A549 (cell line): ENCODE measurements at regions not wholly inside any gene's neighbourhood (a gene's known extent, or its start where the extent isn't known, plus 50 kb on each side); places are given as distances from the start of the nearest gene placed in this dataset.

Source experiments
- CHD2 ChIP-seq: fragments of 150-350 bp; IDR thresholded peaks from 2 replicates; pipeline ENCODE4 v1.6.1; 2014; ENCODE audit warnings: low read length; ENCODE audit not compliant: partially characterized antibody
- HOXB5 ChIP-seq: fragments of 250-450 bp; sonication (Bioruptor Pico); IDR thresholded peaks from 2 replicates; pipeline ENCODE4 v1.5.0; 2020; ENCODE audit warnings: mild to moderate bottlenecking, moderate library complexity
- JUN ChIP-seq, 2 experiments: fragments of >200 bp; sonication (Bioruptor Twin); formaldehyde crosslinking; IDR thresholded peaks; 2 replicates in 1 of 2; 3 replicates in 1 of 2; pipeline ENCODE4 v1.6.1; 2016 to 2017
- JUNB ChIP-seq: fragments of >200 bp; sonication (Bioruptor Twin); formaldehyde crosslinking; IDR thresholded peaks from 2 replicates; pipeline ENCODE4 v1.6.1; 2016
- KDM1A ChIP-seq: fragments of 200-600 bp; sonication (generic); IDR thresholded peaks from 2 replicates; pipeline ENCODE4 v1.6.1; 2016; ENCODE audit warnings: low read depth, mild to moderate bottlenecking
- MAZ ChIP-seq: fragments of 150-350 bp; IDR thresholded peaks from 2 replicates; pipeline ENCODE4 v1.6.1; 2014; ENCODE audit warnings: antibody characterized with exemption, low read depth, low read length, borderline replicate concordance
- NR3C1 ChIP-seq: fragments of >200 bp; sonication (Bioruptor Twin); formaldehyde crosslinking; IDR thresholded peaks from 3 replicates; pipeline ENCODE4 v1.6.1; 2017
- POLR2A ChIP-seq: IDR thresholded peaks from 2 replicates; pipeline ENCODE4 v1.6.1; 2012; ENCODE audit warnings: mild to moderate bottlenecking, low read length
- RAD21 ChIP-seq, 2 experiments: fragments of >200 bp in 1 of 2; sonication (Bioruptor Twin) in 1 of 2; formaldehyde crosslinking in 1 of 2; IDR thresholded peaks in 1 of 2; conservative IDR thresholded peaks in 1 of 2; 2 replicates in 1 of 2; 3 replicates in 1 of 2; pipeline ENCODE4 v1.6.1; 2012 to 2018; ENCODE audit warnings: inconsistent platforms in 1 of 2
- SREBF2 ChIP-seq: fragments of 450-650 bp; IDR thresholded peaks from 2 replicates; pipeline ENCODE4 v1.6.1; 2014; ENCODE audit warnings: mild to moderate bottlenecking, moderate library complexity
- TF ChIP-seq, protein P1 (sequence below): fragments of 250-450 bp; sonication (Bioruptor Pico); IDR thresholded peaks from 2 replicates; pipeline ENCODE4 v1.5.0; 2021; ENCODE audit warnings: mild to moderate bottlenecking, moderate library complexity, borderline replicate concordance
- TF ChIP-seq, protein P2 (sequence below): fragments of >200 bp; sonication (Bioruptor Twin); formaldehyde crosslinking; IDR thresholded peaks from 3 replicates; pipeline ENCODE4 v1.5.1; 2016
- TF ChIP-seq, protein P3 (sequence below): fragments of 200-600 bp; sonication (generic); IDR thresholded peaks from 2 replicates; pipeline ENCODE4 v1.6.1; 2016; ENCODE audit warnings: antibody characterized with exemption, mild to moderate bottlenecking, moderate library complexity

DNA sequence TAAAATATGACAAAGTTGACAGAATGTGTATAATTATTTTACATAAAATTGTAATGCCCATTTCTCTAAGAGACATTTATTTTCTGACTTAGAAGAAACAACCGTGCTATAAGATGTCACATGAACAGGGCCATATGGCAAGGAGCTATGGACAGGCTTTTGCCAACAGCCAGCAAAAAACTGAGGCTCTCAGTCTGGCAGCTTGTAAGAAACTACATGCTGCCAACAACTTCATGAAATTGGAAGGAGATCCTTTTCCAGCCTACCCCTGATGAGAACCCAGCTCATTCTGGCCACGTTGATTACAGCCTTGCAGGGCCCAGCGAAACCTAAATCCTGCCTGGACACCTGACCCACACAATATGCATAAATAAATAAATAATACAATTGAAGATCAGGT lies 250.3 kb upstream of the ARSJ start:
- no peak for TF ChIP-seq MAZ
- TF ChIP-seq SREBF2: no peak
- TF ChIP-seq, protein P1, sequence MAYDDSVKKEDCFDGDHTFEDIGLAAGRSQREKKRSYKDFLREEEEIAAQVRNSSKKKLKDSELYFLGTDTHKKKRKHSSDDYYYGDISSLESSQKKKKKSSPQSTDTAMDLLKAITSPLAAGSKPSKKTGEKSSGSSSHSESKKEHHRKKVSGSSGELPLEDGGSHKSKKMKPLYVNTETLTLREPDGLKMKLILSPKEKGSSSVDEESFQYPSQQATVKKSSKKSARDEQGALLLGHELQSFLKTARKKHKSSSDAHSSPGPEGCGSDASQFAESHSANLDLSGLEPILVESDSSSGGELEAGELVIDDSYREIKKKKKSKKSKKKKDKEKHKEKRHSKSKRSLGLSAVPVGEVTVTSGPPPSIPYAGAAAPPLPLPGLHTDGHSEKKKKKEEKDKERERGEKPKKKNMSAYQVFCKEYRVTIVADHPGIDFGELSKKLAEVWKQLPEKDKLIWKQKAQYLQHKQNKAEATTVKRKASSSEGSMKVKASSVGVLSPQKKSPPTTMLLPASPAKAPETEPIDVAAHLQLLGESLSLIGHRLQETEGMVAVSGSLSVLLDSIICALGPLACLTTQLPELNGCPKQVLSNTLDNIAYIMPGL (CRISPR knock-in tag): no peak
- TF ChIP-seq POLR2A: no peak
- no peak for TF ChIP-seq JUN (IDR thresholded peaks at IDR 0.05)
- TF ChIP-seq, protein P2, sequence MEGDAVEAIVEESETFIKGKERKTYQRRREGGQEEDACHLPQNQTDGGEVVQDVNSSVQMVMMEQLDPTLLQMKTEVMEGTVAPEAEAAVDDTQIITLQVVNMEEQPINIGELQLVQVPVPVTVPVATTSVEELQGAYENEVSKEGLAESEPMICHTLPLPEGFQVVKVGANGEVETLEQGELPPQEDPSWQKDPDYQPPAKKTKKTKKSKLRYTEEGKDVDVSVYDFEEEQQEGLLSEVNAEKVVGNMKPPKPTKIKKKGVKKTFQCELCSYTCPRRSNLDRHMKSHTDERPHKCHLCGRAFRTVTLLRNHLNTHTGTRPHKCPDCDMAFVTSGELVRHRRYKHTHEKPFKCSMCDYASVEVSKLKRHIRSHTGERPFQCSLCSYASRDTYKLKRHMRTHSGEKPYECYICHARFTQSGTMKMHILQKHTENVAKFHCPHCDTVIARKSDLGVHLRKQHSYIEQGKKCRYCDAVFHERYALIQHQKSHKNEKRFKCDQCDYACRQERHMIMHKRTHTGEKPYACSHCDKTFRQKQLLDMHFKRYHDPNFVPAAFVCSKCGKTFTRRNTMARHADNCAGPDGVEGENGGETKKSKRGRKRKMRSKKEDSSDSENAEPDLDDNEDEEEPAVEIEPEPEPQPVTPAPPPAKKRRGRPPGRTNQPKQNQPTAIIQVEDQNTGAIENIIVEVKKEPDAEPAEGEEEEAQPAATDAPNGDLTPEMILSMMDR: no peak
- TF ChIP-seq CHD2: no peak
- no peak for TF ChIP-seq NR3C1
- no peak for TF ChIP-seq KDM1A
- TF ChIP-seq RAD21 (conservative IDR thresholded peaks at IDR 0.05 in 1 of 2, IDR thresholded peaks at IDR 0.05 in 1 of 2): no peak
- TF ChIP-seq JUNB: no peak
- TF ChIP-seq, protein P3, sequence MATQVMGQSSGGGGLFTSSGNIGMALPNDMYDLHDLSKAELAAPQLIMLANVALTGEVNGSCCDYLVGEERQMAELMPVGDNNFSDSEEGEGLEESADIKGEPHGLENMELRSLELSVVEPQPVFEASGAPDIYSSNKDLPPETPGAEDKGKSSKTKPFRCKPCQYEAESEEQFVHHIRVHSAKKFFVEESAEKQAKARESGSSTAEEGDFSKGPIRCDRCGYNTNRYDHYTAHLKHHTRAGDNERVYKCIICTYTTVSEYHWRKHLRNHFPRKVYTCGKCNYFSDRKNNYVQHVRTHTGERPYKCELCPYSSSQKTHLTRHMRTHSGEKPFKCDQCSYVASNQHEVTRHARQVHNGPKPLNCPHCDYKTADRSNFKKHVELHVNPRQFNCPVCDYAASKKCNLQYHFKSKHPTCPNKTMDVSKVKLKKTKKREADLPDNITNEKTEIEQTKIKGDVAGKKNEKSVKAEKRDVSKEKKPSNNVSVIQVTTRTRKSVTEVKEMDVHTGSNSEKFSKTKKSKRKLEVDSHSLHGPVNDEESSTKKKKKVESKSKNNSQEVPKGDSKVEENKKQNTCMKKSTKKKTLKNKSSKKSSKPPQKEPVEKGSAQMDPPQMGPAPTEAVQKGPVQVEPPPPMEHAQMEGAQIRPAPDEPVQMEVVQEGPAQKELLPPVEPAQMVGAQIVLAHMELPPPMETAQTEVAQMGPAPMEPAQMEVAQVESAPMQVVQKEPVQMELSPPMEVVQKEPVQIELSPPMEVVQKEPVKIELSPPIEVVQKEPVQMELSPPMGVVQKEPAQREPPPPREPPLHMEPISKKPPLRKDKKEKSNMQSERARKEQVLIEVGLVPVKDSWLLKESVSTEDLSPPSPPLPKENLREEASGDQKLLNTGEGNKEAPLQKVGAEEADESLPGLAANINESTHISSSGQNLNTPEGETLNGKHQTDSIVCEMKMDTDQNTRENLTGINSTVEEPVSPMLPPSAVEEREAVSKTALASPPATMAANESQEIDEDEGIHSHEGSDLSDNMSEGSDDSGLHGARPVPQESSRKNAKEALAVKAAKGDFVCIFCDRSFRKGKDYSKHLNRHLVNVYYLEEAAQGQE: no peak
- no peak for TF ChIP-seq HOXB5 (CRISPR knock-in tag)
